OCI-LY1 (cell line): ENCODE measurements at regions not wholly inside any gene's neighbourhood (a gene's known extent, or its start where the extent isn't known, plus 50 kb on each side); places are given as distances from the start of the nearest gene placed in this dataset.

ENCODE experiments used
- H2AFZ ChIP-seq: fragments of 200-600 bp; sonication (generic), shearing (Covaris generic); 2 replicates; pipeline ENCODE4 v1.6.0; 2014; ENCODE audit warnings: antibody characterized with exemption, mild to moderate bottlenecking, low read length
- H3F3A ChIP-seq: fragments of 200-600 bp; sonication (generic), shearing (Covaris generic); 2 replicates; pipeline ENCODE4 v1.6.0; 2014; ENCODE audit warnings: mild to moderate bottlenecking, antibody characterized with exemption, low read length, moderate library complexity; ENCODE audit not compliant: insufficient read depth
- H3K27ac ChIP-seq: fragments of 200-600 bp; sonication (generic); 2 replicates; pipeline ENCODE4 v1.5.1; 2014; ENCODE audit warnings: low read length, mixed run types, mild to moderate bottlenecking, low read depth; ENCODE audit not compliant: poor library complexity, severe bottlenecking
- H3K27me3 ChIP-seq: fragments of 200-600 bp; sonication (generic); 2 replicates; pipeline ENCODE4 v1.6.0; 2014; ENCODE audit warnings: antibody characterized with exemption, mild to moderate bottlenecking, low read length, moderate library complexity; ENCODE audit not compliant: insufficient read depth
- H3K36me3 ChIP-seq: fragments of 200-600 bp; sonication (generic); 2 replicates; pipeline ENCODE4 v1.6.1; 2014; ENCODE audit warnings: mild to moderate bottlenecking, antibody characterized with exemption, low read length, moderate library complexity, mixed read lengths; ENCODE audit not compliant: insufficient read depth
- H3K4me1 ChIP-seq: fragments of 200-600 bp; sonication (generic); 2 replicates; pipeline ENCODE4 v1.5.1; 2014; ENCODE audit warnings: mild to moderate bottlenecking, low read length, moderate library complexity; ENCODE audit not compliant: insufficient read depth, severe bottlenecking
- H3K4me2 ChIP-seq: fragments of 200-600 bp; sonication (generic), shearing (Covaris generic); 2 replicates; pipeline ENCODE4 v1.6.1; 2014; ENCODE audit warnings: low read length
- H3K4me3 ChIP-seq: fragments of 200-600 bp; sonication (generic); 2 replicates; pipeline ENCODE4 v1.5.1; 2014; ENCODE audit warnings: low read length, low read depth, mild to moderate bottlenecking, mixed read lengths; ENCODE audit not compliant: poor library complexity, severe bottlenecking
- H3K79me2 ChIP-seq: fragments of 200-600 bp; shearing (Covaris generic); 2 replicates; pipeline ENCODE4 v1.6.1; 2016; ENCODE audit warnings: mixed run types, low read length, mixed read lengths; ENCODE audit not compliant: insufficient read depth
- H3K9ac ChIP-seq: fragments of 200-600 bp; sonication (generic), shearing (Covaris generic); 2 replicates; pipeline ENCODE4 v1.6.1; 2014; ENCODE audit warnings: mild to moderate bottlenecking, low read length, mixed read lengths
- H3K9me2 ChIP-seq: fragments of 200-600 bp; sonication (generic), shearing (Covaris generic); 2 replicates; pipeline ENCODE4 v1.6.1; 2014; ENCODE audit warnings: low read depth, mild to moderate bottlenecking, low read length, mixed read lengths
- H3K9me3 ChIP-seq: fragments of 200-600 bp; shearing (Covaris generic); 2 replicates; pipeline ENCODE4 v1.6.1; 2014; ENCODE audit warnings: low read length, mixed read lengths
- H4K20me1 ChIP-seq: fragments of 200-600 bp; sonication (generic), shearing (Covaris generic); 2 replicates; pipeline ENCODE4 v1.6.0; 2016; ENCODE audit warnings: mild to moderate bottlenecking, low read length; ENCODE audit not compliant: insufficient read depth
- EZH2 ChIP-seq: fragments of 200-600 bp; sonication (generic), shearing (Covaris generic); IDR thresholded peaks from 2 replicates; pipeline ENCODE4 v1.8.0; 2017; ENCODE audit warnings: borderline replicate concordance, mixed run types, mild to moderate bottlenecking, antibody characterized with exemption, low read length, moderate library complexity, mixed read lengths
- TF ChIP-seq, protein P1 (sequence below): fragments of 200-600 bp; sonication (generic), shearing (Covaris generic); IDR thresholded peaks from 2 replicates; pipeline ENCODE4 v1.5.1; 2017; ENCODE audit warnings: mild to moderate bottlenecking, antibody characterized with exemption, low read length, moderate library complexity, mixed read lengths

DNA sequence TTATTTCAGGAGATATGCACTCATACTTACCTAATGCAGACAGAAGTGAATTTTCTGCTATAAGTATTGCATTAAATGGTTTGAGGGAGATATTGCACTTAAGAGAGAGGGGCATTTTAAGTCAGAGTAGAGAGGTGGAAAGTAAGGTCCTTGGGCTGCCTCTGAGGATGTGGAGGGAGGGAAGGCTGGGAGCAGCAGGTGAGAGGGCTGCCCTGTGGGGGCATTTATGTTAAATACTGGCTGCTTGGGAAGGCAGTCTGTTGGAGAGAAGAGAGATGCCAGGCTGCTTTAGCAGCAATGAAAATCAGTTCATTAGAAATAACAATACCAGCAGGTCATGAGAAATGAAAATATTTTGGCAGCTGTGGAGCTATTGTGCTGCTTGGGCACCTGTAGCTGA is 576.2 kb upstream of the HS6ST1 start:
- Histone ChIP-seq H3K9me2 (no peaks in the 10 kb centered on the region), H3F3A (no peaks in the 10 kb centered on the region; the same call in 1 of the 2 replicates), H3K36me3 (no peaks in the 10 kb centered on the region), H3K27ac (no peak overlapping the region), H4K20me1 (no peaks in the 10 kb centered on the region), H3K4me1 (no peaks in the 10 kb centered on the region), H3K9ac (no peak overlapping the region), H3K79me2 (no peaks in the 10 kb centered on the region), H3K27me3 (no peaks in the 10 kb centered on the region), H3K4me2 (no peak overlapping the region), H3K4me3 (no peak overlapping the region), H2AFZ (no peak overlapping the region), H3K9me3 (no peaks in the 10 kb centered on the region)
- TF ChIP-seq, protein P1, sequence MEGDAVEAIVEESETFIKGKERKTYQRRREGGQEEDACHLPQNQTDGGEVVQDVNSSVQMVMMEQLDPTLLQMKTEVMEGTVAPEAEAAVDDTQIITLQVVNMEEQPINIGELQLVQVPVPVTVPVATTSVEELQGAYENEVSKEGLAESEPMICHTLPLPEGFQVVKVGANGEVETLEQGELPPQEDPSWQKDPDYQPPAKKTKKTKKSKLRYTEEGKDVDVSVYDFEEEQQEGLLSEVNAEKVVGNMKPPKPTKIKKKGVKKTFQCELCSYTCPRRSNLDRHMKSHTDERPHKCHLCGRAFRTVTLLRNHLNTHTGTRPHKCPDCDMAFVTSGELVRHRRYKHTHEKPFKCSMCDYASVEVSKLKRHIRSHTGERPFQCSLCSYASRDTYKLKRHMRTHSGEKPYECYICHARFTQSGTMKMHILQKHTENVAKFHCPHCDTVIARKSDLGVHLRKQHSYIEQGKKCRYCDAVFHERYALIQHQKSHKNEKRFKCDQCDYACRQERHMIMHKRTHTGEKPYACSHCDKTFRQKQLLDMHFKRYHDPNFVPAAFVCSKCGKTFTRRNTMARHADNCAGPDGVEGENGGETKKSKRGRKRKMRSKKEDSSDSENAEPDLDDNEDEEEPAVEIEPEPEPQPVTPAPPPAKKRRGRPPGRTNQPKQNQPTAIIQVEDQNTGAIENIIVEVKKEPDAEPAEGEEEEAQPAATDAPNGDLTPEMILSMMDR = no peak
- TF ChIP-seq EZH2 = no peak

DNA sequence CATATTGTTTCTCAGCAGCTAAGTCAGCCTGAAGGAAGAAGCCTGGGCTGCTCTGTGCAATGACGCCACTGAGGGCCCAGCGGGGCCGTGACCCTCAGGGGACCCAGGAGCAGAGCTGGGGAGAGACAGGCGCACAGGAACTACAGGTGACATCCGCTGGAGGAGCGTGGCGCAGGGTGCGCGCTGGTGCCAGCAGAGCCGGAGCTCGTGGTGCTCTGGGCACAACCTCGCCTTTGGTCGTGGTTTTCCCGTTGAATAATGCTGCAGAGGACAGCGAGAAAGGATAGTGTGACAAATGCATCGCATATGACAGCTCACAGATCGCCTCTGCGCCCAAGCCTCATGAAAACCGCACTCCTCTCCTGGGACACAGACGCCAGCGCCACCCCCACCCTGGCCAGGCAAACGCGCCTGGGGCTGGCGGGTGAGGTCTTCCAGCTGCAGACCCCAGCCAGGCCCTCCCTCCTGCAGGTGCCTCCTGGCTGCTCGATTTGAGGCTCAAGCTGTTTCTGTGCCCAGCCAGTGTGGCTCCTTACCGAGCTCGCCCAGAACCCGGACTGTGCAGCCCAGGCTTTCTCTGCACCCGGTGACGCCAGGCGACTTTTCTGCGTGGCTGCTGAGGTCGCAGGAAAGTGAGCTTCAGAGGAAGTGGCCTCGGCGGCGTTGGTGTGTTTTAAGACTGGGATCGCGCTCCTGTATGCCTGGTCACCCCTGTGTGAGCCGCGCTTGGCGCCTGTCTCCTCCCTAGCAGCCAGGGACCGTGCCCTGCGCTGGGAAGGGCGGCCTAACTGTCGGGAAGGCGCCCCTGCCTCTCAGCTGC is 583.1 kb upstream of the HS6ST1 start:
- H3K9ac ChIP-seq = no peak overlapping the region
- no peak overlapping the region for H3K4me3 ChIP-seq
- no peak overlapping the region for H3K27ac ChIP-seq
- no peaks in the 10 kb centered on the region for H3K36me3 ChIP-seq
- H3K9me2 ChIP-seq = no peaks in the 10 kb centered on the region
- H3K27me3 ChIP-seq = no peaks in the 10 kb centered on the region
- no peaks in the 10 kb centered on the region for H3K4me1 ChIP-seq
- no peak overlapping the region for H2AFZ ChIP-seq
- H3K4me2 ChIP-seq = no peak overlapping the region
- no peaks in the 10 kb centered on the region for H3K9me3 ChIP-seq
- H4K20me1 ChIP-seq = no peaks in the 10 kb centered on the region
- TF ChIP-seq EZH2 = no peak
- TF ChIP-seq, protein P1 = no peak
- no peaks in the 10 kb centered on the region for H3F3A ChIP-seq
- no peaks in the 10 kb centered on the region for H3K79me2 ChIP-seq

DNA sequence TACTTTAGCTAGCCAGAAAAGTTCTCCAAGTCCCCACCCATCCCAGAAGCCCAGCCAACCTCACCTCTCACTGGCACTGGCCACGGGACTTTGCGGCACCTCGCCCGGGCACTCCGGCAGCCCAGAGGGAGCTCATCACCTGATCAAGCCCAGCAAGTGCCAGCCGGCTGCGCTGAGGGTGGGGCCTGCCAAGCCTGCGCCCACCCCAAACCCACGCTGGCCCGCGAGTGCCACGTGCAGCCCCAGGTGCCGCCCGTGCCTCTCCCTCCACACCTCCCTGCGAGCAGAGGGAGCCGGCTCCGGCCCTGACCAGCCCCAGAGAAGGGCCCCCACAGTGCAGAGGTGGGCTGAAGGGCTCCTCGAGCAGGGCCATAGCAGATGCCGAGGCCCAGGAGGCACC is 585.0 kb upstream of the HS6ST1 start:
- H3K36me3 ChIP-seq = no peaks in the 10 kb centered on the region
- no peaks in the 10 kb centered on the region for H3K9me2 ChIP-seq
- no peaks in the 10 kb centered on the region for H3K9me3 ChIP-seq
- H4K20me1 ChIP-seq = no peaks in the 10 kb centered on the region
- no peaks in the 10 kb centered on the region for H3K4me1 ChIP-seq
- H3K27ac ChIP-seq = no peak overlapping the region
- H3K4me2 ChIP-seq = no peak overlapping the region
- H3K4me3 ChIP-seq = no peak overlapping the region
- H3K79me2 ChIP-seq = no peaks in the 10 kb centered on the region
- H3K9ac ChIP-seq = no peak overlapping the region
- TF ChIP-seq, protein P1 = no peak
- no peak for TF ChIP-seq EZH2
- no peaks in the 10 kb centered on the region for H3F3A ChIP-seq
- no peak overlapping the region for H2AFZ ChIP-seq
- H3K27me3 ChIP-seq = no peaks in the 10 kb centered on the region
